ENCODE measurements at regions not wholly inside any gene's neighbourhood (a gene's known extent, or its start where the extent isn't known, plus 50 kb on each side); places are given as distances from the start of the nearest gene placed in this dataset.

GRCh38 chr15:52923626-52924025 lies 133.5 kb upstream of the ONECUT1 start:
- TF ChIP-seq CTCF (IDR thresholded peaks at IDR 0.05; ENCODE audit: low read length, missing control alignments): no peak

GRCh38 chr15:52922871-52923270 lies 132.7 kb upstream of the ONECUT1 start:
- DNase-seq (ENCODE audit: low read depth): no peak
- TF ChIP-seq CTCF (IDR thresholded peaks at IDR 0.05; ENCODE audit: low read length, missing control alignments): no peak
- no peak overlapping the region for H3K4me3 ChIP-seq (replicated peaks; ENCODE audit: low read depth, low read length)

More at GRCh38 chr15:52923626-52924025, 133.5 kb upstream of the ONECUT1 start:
- H3K4me3 ChIP-seq (replicated peaks; ENCODE audit: low read depth, low read length): no peak overlapping the region
- no peak for DNase-seq (ENCODE audit: low read depth)

GRCh38 chr15:52912172-52912571 lies 122.0 kb upstream of the ONECUT1 start:
- H3K4me3 ChIP-seq (replicated peaks; ENCODE audit: low read depth, low read length): no peak overlapping the region
- DNase-seq (ENCODE audit: low read depth): no peak
- no peak for TF ChIP-seq CTCF (IDR thresholded peaks at IDR 0.05; ENCODE audit: low read length, missing control alignments)

GRCh38 chr15:52893338-52893737 lies 103.2 kb upstream of the ONECUT1 start:
- H3K4me3 ChIP-seq (replicated peaks; ENCODE audit: low read depth, low read length): no peak overlapping the region
- TF ChIP-seq CTCF (IDR thresholded peaks at IDR 0.05; ENCODE audit: low read length, missing control alignments): no peak
- no peak for DNase-seq (ENCODE audit: low read depth)

GRCh38 chr15:52879904-52880303 lies 89.8 kb upstream of the ONECUT1 start:
- no peak for DNase-seq (ENCODE audit: low read depth)
- H3K4me3 ChIP-seq (replicated peaks; ENCODE audit: low read depth, low read length): no peak overlapping the region
- TF ChIP-seq CTCF (IDR thresholded peaks at IDR 0.05; ENCODE audit: low read length, missing control alignments): no peak

DNA sequence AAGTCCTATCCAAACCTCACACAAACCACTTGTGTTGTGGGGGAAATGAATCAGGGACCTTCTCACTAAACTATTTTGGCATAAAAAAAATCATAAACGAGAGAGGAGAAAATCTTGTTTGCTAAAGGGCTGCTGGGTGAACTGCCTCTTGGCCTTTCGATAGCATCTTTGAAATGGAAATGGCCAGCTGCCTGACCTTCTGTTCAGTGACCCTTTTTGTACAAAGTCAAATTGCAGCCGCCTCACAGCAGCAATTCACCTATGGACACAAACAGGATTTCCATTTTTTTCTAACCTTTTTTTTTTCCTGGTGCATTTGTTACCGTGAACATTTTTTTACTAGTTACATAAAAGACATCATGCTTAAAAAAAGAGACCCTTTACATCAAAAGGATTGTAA lies 89.0 kb upstream of the ONECUT1 start:
- TF ChIP-seq CTCF (IDR thresholded peaks at IDR 0.05; ENCODE audit: low read length, missing control alignments): no peak
- no peak overlapping the region for H3K4me3 ChIP-seq (replicated peaks; ENCODE audit: low read depth, low read length)

GRCh38 chr15:52876991-52877663 lies 87.0 kb upstream of the ONECUT1 start:
- DNase-seq (ENCODE audit: low read depth): no peak
- TF ChIP-seq CTCF (IDR thresholded peaks at IDR 0.05; ENCODE audit: low read length, missing control alignments): no peak
- no peak overlapping the region for H3K4me3 ChIP-seq (replicated peaks; ENCODE audit: low read depth, low read length)

More for the DNA sequence above, 89.0 kb upstream of the ONECUT1 start:
- DNase-seq (ENCODE audit: low read depth): no peak

Measured in fibroblast of pulmonary artery (primary cell).